ENCODE measurements at regions not wholly inside any gene's neighbourhood (a gene's known extent, or its start where the extent isn't known, plus 50 kb on each side); places are given as distances from the start of the nearest gene placed in this dataset.

GRCh38 chr10:4579844-4580243, 246.2 kb upstream of the AKR1E2 start:
- Mint-ChIP-seq H3K36me3 (ENCODE audit: low read depth, unreplicated experiment) (no peaks in the 10 kb centered on the region), H3K4me1 (ENCODE audit: low read depth, unreplicated experiment) (no peaks in the 10 kb centered on the region)
- FAIRE-seq: no peak

GRCh38 chr10:4576206-4576605, 249.8 kb upstream of the AKR1E2 start:
- no peaks in the 10 kb centered on the region for H3K27me3 ChIP-seq (ENCODE audit: insufficient read depth, low read length)
- Mint-ChIP-seq H3K27me3 (ENCODE audit: low read depth, unreplicated experiment) (no peaks in the 10 kb centered on the region), H3K9me3 (ENCODE audit: unreplicated experiment) (no peaks in the 10 kb centered on the region), H3K27ac (ENCODE audit: unreplicated experiment) (no peak overlapping the region), H3K4me3 (ENCODE audit: unreplicated experiment) (no peak overlapping the region), H3K36me3 (ENCODE audit: low read depth, unreplicated experiment) (no peaks in the 10 kb centered on the region), H3K4me1 (ENCODE audit: low read depth, unreplicated experiment) (no peaks in the 10 kb centered on the region)
- H4K20me1 ChIP-seq (ENCODE audit: insufficient read depth, low read length): no peaks in the 10 kb centered on the region
- H3K9ac ChIP-seq (ENCODE audit: low read length): no peak overlapping the region
- H2AFZ ChIP-seq (ENCODE audit: low read depth, low read length): no peak overlapping the region
- H3K4me1 ChIP-seq (ENCODE audit: insufficient read depth, low read length): no peaks in the 10 kb centered on the region
- FAIRE-seq: no peak
- no peaks in the 10 kb centered on the region for H3K9me3 ChIP-seq (ENCODE audit: insufficient read depth, low read depth, low read length)
- no peaks in the 10 kb centered on the region for H3K79me2 ChIP-seq (ENCODE audit: insufficient read depth, low read length)
- TF ChIP-seq, protein P1, sequence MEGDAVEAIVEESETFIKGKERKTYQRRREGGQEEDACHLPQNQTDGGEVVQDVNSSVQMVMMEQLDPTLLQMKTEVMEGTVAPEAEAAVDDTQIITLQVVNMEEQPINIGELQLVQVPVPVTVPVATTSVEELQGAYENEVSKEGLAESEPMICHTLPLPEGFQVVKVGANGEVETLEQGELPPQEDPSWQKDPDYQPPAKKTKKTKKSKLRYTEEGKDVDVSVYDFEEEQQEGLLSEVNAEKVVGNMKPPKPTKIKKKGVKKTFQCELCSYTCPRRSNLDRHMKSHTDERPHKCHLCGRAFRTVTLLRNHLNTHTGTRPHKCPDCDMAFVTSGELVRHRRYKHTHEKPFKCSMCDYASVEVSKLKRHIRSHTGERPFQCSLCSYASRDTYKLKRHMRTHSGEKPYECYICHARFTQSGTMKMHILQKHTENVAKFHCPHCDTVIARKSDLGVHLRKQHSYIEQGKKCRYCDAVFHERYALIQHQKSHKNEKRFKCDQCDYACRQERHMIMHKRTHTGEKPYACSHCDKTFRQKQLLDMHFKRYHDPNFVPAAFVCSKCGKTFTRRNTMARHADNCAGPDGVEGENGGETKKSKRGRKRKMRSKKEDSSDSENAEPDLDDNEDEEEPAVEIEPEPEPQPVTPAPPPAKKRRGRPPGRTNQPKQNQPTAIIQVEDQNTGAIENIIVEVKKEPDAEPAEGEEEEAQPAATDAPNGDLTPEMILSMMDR (IDR thresholded peaks at IDR 0.05; ENCODE audit: insufficient read depth, low read depth, low read length): no peak
- no peak for TF ChIP-seq EZH2 (IDR thresholded peaks at IDR 0.05; ENCODE audit: insufficient read depth, low read length)
- no peak overlapping the region for H3K4me2 ChIP-seq (ENCODE audit: low read length)
- H3K36me3 ChIP-seq (ENCODE audit: insufficient read depth, low read length): no peaks in the 10 kb centered on the region
- no peak for DNase-seq (ENCODE audit: low read depth)
- H3K4me3 ChIP-seq (ENCODE audit: insufficient read depth, low read depth, low read length): no peak overlapping the region
- H3K27ac ChIP-seq (ENCODE audit: low read depth, low read length): no peak overlapping the region

More at GRCh38 chr10:4579844-4580243, 246.2 kb upstream of the AKR1E2 start:
- Histone ChIP-seq H3K4me3 (ENCODE audit: insufficient read depth, low read depth, low read length) (no peak overlapping the region), H3K4me2 (ENCODE audit: low read length) (no peak overlapping the region), H2AFZ (ENCODE audit: low read depth, low read length) (no peak overlapping the region), H3K9me3 (ENCODE audit: insufficient read depth, low read depth, low read length) (no peaks in the 10 kb centered on the region), H4K20me1 (ENCODE audit: insufficient read depth, low read length) (no peaks in the 10 kb centered on the region), H3K9ac (ENCODE audit: low read length) (no peak overlapping the region), H3K27me3 (ENCODE audit: insufficient read depth, low read length) (no peaks in the 10 kb centered on the region), H3K4me1 (ENCODE audit: insufficient read depth, low read length) (no peaks in the 10 kb centered on the region), H3K27ac (ENCODE audit: low read depth, low read length) (no peak overlapping the region), H3K79me2 (ENCODE audit: insufficient read depth, low read length) (no peaks in the 10 kb centered on the region), H3K36me3 (ENCODE audit: insufficient read depth, low read length) (no peaks in the 10 kb centered on the region)
- Mint-ChIP-seq H3K27ac (ENCODE audit: unreplicated experiment) (no peak overlapping the region), H3K9me3 (ENCODE audit: unreplicated experiment) (no peaks in the 10 kb centered on the region), H3K4me3 (ENCODE audit: unreplicated experiment) (no peak overlapping the region), H3K27me3 (ENCODE audit: low read depth, unreplicated experiment) (no peaks in the 10 kb centered on the region)
- DNase-seq (ENCODE audit: low read depth): no peak
- TF ChIP-seq EZH2 (IDR thresholded peaks at IDR 0.05; ENCODE audit: insufficient read depth, low read length): no peak
- TF ChIP-seq, protein P1 (IDR thresholded peaks at IDR 0.05; ENCODE audit: insufficient read depth, low read depth, low read length): no peak

GRCh38 chr10:4569151-4569550, 256.9 kb upstream of the AKR1E2 start:
- no peak for TF ChIP-seq EZH2 (IDR thresholded peaks at IDR 0.05; ENCODE audit: insufficient read depth, low read length)
- TF ChIP-seq, protein P1 (IDR thresholded peaks at IDR 0.05; ENCODE audit: insufficient read depth, low read depth, low read length): no peak
- Histone ChIP-seq H3K4me3 (ENCODE audit: insufficient read depth, low read depth, low read length) (no peak overlapping the region), H3K9me3 (ENCODE audit: insufficient read depth, low read depth, low read length) (no peaks in the 10 kb centered on the region), H2AFZ (ENCODE audit: low read depth, low read length) (no peak overlapping the region), H3K4me1 (ENCODE audit: insufficient read depth, low read length) (no peaks in the 10 kb centered on the region), H3K27me3 (ENCODE audit: insufficient read depth, low read length) (no peaks in the 10 kb centered on the region), H3K27ac (ENCODE audit: low read depth, low read length) (no peak overlapping the region), H4K20me1 (ENCODE audit: insufficient read depth, low read length) (no peaks in the 10 kb centered on the region), H3K36me3 (ENCODE audit: insufficient read depth, low read length) (no peaks in the 10 kb centered on the region), H3K9ac (ENCODE audit: low read length) (no peak overlapping the region), H3K79me2 (ENCODE audit: insufficient read depth, low read length) (no peaks in the 10 kb centered on the region), H3K4me2 (ENCODE audit: low read length) (no peak overlapping the region)
- peaks cover 2% of the 10 kb centered on the region for H3K9me3 Mint-ChIP-seq (ENCODE audit: unreplicated experiment)
- H3K4me3 Mint-ChIP-seq (ENCODE audit: unreplicated experiment): no peak overlapping the region
- no peak for DNase-seq (ENCODE audit: low read depth)
- FAIRE-seq: no peak
- H3K27me3 Mint-ChIP-seq (ENCODE audit: low read depth, unreplicated experiment): no peaks in the 10 kb centered on the region
- no peak overlapping the region for H3K27ac Mint-ChIP-seq (ENCODE audit: unreplicated experiment)
- H3K36me3 Mint-ChIP-seq (ENCODE audit: low read depth, unreplicated experiment): no peaks in the 10 kb centered on the region
- H3K4me1 Mint-ChIP-seq (ENCODE audit: low read depth, unreplicated experiment): no peaks in the 10 kb centered on the region
